Upper lobe of right lung (tissue), 1 donor: ENCODE measurements at regions not wholly inside any gene's neighbourhood (a gene's known extent, or its start where the extent isn't known, plus 50 kb on each side); places are given as distances from the start of the nearest gene placed in this dataset.

Experiments
- ATAC-seq: fragments of 200-7000 bp; cut with Tn5 transposase; one replicate; pipeline ENCODE4 v1.9.1; 2020; ENCODE audit warnings: mild to moderate bottlenecking, moderate library complexity
- DNase-seq: peaks from one replicate; pipeline ENCODE4 v3.0.0-alpha.2; 2020
- H3K27ac ChIP-seq: fragments of 200-600 bp; one replicate; pipeline ENCODE4 v1.8.0; 2022
- H3K27me3 ChIP-seq: fragments of 200-600 bp; one replicate; pipeline ENCODE4 v1.8.0; 2022; ENCODE audit warnings: mild to moderate bottlenecking
- H3K36me3 ChIP-seq: fragments of 200-600 bp; one replicate; pipeline ENCODE4 v1.8.0; 2022
- H3K4me1 ChIP-seq: fragments of 200-600 bp; one replicate; pipeline ENCODE4 v1.8.0; 2022
- H3K4me3 ChIP-seq: fragments of 200-600 bp; one replicate; pipeline ENCODE4 v1.8.0; 2022; ENCODE audit warnings: mild to moderate bottlenecking
- H3K9me3 ChIP-seq: fragments of 200-600 bp; one replicate; pipeline ENCODE4 v1.8.0; 2022
- intact Hi-C: fragments of 100-400 bp; cut with DNase I; formaldehyde crosslinking; loops from one replicate; pipeline ENCODE4 v1.11.0; 2022
- TF ChIP-seq, protein P1 (sequence below): fragments of 200-600 bp; IDR thresholded peaks from one replicate; pipeline ENCODE4 v1.8.0; 2022; ENCODE audit warnings: antibody characterized with exemption
- donor health status: DM: no; HTN: yes; CAD: no; lungs with severe emphysema.

DNA sequence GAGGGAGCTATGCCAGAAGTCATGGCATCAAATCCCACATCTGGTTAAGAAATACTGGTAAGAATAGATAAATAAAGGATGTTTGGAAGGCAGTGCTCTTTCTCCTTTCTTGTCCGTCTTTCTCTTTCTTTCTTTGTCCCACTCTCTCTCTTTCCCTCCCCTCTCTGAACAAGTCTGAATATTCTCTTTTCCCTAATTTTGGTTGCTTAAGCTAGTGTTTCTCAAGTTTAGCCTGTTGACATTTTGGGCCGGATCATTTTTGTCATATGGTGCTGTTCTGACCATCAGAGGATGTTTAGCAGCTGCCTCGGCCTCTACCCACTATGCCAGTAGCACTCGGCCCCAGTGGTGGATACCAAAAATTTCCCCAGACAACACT lies 405.3 kb upstream of the C2CD4B start:
- Histone ChIP-seq H3K27me3 (no peaks in the 10 kb centered on the region), H3K9me3 (no peaks in the 10 kb centered on the region), H3K36me3 (no peaks in the 10 kb centered on the region), H3K27ac (no peak overlapping the region), H3K4me3 (no peak overlapping the region), H3K4me1 (peaks cover 14% of the 10 kb centered on the region)
- TF ChIP-seq, protein P1, sequence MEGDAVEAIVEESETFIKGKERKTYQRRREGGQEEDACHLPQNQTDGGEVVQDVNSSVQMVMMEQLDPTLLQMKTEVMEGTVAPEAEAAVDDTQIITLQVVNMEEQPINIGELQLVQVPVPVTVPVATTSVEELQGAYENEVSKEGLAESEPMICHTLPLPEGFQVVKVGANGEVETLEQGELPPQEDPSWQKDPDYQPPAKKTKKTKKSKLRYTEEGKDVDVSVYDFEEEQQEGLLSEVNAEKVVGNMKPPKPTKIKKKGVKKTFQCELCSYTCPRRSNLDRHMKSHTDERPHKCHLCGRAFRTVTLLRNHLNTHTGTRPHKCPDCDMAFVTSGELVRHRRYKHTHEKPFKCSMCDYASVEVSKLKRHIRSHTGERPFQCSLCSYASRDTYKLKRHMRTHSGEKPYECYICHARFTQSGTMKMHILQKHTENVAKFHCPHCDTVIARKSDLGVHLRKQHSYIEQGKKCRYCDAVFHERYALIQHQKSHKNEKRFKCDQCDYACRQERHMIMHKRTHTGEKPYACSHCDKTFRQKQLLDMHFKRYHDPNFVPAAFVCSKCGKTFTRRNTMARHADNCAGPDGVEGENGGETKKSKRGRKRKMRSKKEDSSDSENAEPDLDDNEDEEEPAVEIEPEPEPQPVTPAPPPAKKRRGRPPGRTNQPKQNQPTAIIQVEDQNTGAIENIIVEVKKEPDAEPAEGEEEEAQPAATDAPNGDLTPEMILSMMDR: no peak
- DNase-seq (no peak), ATAC-seq (no peak)
- intact Hi-C loops: no loop called here

GRCh38 chr15:62571072-62571471 lies 406.0 kb upstream of the C2CD4B start:
- no peak for ATAC-seq
- no peak overlapping the region for H3K4me3 ChIP-seq
- no peak for DNase-seq
- no peaks in the 10 kb centered on the region for H3K9me3 ChIP-seq
- H3K4me1 ChIP-seq: peaks cover 14% of the 10 kb centered on the region
- TF ChIP-seq, protein P1: no peak
- no peaks in the 10 kb centered on the region for H3K27me3 ChIP-seq
- intact Hi-C loops: no loop called here
- no peaks in the 10 kb centered on the region for H3K36me3 ChIP-seq
- no peak overlapping the region for H3K27ac ChIP-seq

DNA sequence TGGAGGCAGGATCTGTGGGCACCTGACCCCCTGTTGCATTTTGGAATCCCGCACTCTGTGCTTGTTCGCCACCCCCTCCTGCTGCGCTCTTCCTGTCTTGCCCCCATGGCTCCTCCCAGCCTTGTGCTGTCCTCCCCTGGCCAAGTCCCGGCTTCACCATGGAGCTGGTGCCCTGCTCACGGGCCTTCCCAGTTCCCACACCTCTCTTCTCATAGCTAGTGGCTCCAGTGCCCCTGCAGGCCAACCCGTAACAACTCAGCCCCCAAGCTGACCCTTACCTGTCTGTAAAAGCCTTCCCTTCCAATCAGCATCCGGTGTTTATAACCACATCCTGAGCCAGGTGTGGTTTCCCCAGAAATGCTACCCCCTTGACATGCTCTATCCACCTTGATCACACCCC lies 407.7 kb upstream of the C2CD4B start:
- ATAC-seq (no peak), DNase-seq (no peak)
- Histone ChIP-seq H3K4me3 (no peak overlapping the region), H3K36me3 (no peaks in the 10 kb centered on the region), H3K27ac (no peak overlapping the region), H3K9me3 (no peaks in the 10 kb centered on the region), H3K27me3 (no peaks in the 10 kb centered on the region), H3K4me1 (peaks cover 14% of the 10 kb centered on the region)
- intact Hi-C loops: no loop called here
- TF ChIP-seq, protein P1: no peak

DNA sequence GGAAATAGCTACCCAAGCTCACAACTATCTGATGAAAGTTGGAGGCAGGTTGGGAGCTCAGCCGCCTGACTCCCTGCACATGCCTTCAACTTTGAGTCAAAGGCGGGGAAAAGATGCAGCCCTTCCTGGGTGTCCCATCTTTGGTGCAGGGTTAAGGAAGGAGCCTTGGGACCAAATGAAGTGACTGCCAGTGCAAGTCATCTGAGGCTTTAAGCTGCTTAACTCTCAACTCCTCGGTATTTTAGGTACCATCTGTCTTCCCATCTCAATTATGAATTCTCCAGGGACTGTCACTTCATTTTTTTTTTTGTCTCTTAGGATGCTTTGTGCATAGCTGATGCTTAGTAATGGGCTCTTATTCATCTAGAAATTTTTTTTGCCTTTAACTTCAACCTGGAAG lies 408.8 kb upstream of the C2CD4B start:
- no peak for DNase-seq
- no peaks in the 10 kb centered on the region for H3K27me3 ChIP-seq
- no peak overlapping the region for H3K4me3 ChIP-seq
- TF ChIP-seq, protein P1: no peak
- no peak overlapping the region for H3K27ac ChIP-seq
- H3K9me3 ChIP-seq: no peaks in the 10 kb centered on the region
- ATAC-seq: no peak
- intact Hi-C loops: no loop called here
- no peaks in the 10 kb centered on the region for H3K36me3 ChIP-seq
- peaks cover 14% of the 10 kb centered on the region for H3K4me1 ChIP-seq

GRCh38 chr15:62578546-62578945 lies 413.5 kb upstream of the C2CD4B start:
- TF ChIP-seq, protein P1: no peak
- H3K27ac ChIP-seq: no peak overlapping the region
- DNase-seq (no peak), ATAC-seq (no peak)
- H3K27me3 ChIP-seq: no peaks in the 10 kb centered on the region
- intact Hi-C loops: no loop called here
- no peaks in the 10 kb centered on the region for H3K4me1 ChIP-seq
- no peak overlapping the region for H3K4me3 ChIP-seq
- H3K9me3 ChIP-seq: no peaks in the 10 kb centered on the region
- H3K36me3 ChIP-seq: no peaks in the 10 kb centered on the region

GRCh38 chr15:62578960-62579359 lies 413.9 kb upstream of the C2CD4B start:
- no peak overlapping the region for H3K27ac ChIP-seq
- ATAC-seq: no peak

More at GRCh38 chr15:62578960-62579359, 413.9 kb upstream of the C2CD4B start:
- Histone ChIP-seq H3K4me1 (no peaks in the 10 kb centered on the region), H3K27me3 (no peaks in the 10 kb centered on the region), H3K36me3 (no peaks in the 10 kb centered on the region), H3K4me3 (no peak overlapping the region), H3K9me3 (no peaks in the 10 kb centered on the region)
- TF ChIP-seq, protein P1: no peak
- no peak for DNase-seq
- intact Hi-C loops: no loop called here
